Body of pancreas (tissue), 4 donors: ENCODE measurements at regions not wholly inside any gene's neighbourhood (a gene's known extent, or its start where the extent isn't known, plus 50 kb on each side); places are given as distances from the start of the nearest gene placed in this dataset.

ENCODE experiments used
- POLR2A ChIP-seq, 3 donors: fragments of 450-650 bp; IDR thresholded peaks; one replicate each; pipeline ENCODE4 v1.6.1; 2016; ENCODE audit warnings: antibody characterized with exemption in 3 of 3, mild to moderate bottlenecking in 2 of 3
- TF ChIP-seq, protein P1 (sequence below), 7 experiments: fragments of 450-650 bp in 4 of 7; fragments of 200-600 bp in 3 of 7; sonication (generic) in 3 of 7; IDR thresholded peaks; one replicate each; pipeline ENCODE4 v1.5.1; 2016 to 2019; ENCODE audit warnings: antibody characterized with exemption in 7 of 7

GRCh38 chr11:38206663-38207062 lies 1608.6 kb upstream of the RAG2 start:
- no peak for TF ChIP-seq POLR2A (IDR thresholded peaks at IDR 0.05)
- TF ChIP-seq, protein P1, sequence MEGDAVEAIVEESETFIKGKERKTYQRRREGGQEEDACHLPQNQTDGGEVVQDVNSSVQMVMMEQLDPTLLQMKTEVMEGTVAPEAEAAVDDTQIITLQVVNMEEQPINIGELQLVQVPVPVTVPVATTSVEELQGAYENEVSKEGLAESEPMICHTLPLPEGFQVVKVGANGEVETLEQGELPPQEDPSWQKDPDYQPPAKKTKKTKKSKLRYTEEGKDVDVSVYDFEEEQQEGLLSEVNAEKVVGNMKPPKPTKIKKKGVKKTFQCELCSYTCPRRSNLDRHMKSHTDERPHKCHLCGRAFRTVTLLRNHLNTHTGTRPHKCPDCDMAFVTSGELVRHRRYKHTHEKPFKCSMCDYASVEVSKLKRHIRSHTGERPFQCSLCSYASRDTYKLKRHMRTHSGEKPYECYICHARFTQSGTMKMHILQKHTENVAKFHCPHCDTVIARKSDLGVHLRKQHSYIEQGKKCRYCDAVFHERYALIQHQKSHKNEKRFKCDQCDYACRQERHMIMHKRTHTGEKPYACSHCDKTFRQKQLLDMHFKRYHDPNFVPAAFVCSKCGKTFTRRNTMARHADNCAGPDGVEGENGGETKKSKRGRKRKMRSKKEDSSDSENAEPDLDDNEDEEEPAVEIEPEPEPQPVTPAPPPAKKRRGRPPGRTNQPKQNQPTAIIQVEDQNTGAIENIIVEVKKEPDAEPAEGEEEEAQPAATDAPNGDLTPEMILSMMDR (IDR thresholded peaks at IDR 0.05) = no peak
